ENCODE measurements at regions not wholly inside any gene's neighbourhood (a gene's known extent, or its start where the extent isn't known, plus 50 kb on each side); places are given as distances from the start of the nearest gene placed in this dataset.

- TF ChIP-seq L3MBTL2 (conservative IDR thresholded peaks at IDR 0.05) (no peak), NFRKB (IDR thresholded peaks at IDR 0.05) (no peak), TARDBP (IDR thresholded peaks at IDR 0.05) (no peak), SP1 (IDR thresholded peaks at IDR 0.05) (no peak), SUZ12 (IDR thresholded peaks at IDR 0.05) (no peak), ZNF384 (IDR thresholded peaks at IDR 0.05) (no peak), ELF4 (IDR thresholded peaks at IDR 0.05) (no peak), FOXK2 (IDR thresholded peaks at IDR 0.05) (no peak), PKNOX1 (IDR thresholded peaks at IDR 0.05) (no peak)
- DNase-seq (ENCODE audit: extremely low spot score): no peak
- CTCF ChIA-PET: interaction anchor here (0.6 kb wide), 1 partner anchor 15 kb away, joined by 3 read pairs; no protein-coding TSS in a partner anchor
- POLR2A ChIA-PET: no interaction called here
Measured at GRCh38 chr11:103637831-103638230, 398.6 kb upstream of the DDI1 start.

- TF ChIP-seq ZNF384 (IDR thresholded peaks at IDR 0.05) (no peak), HDGF (IDR thresholded peaks at IDR 0.05; ENCODE audit: borderline replicate concordance) (no peak), LEF1 (IDR thresholded peaks at IDR 0.05; ENCODE audit: borderline replicate concordance) (no peak), SP1 (IDR thresholded peaks at IDR 0.05) (no peak), L3MBTL2 (conservative IDR thresholded peaks at IDR 0.05) (no peak), SUZ12 (IDR thresholded peaks at IDR 0.05) (no peak), CTBP1 (IDR thresholded peaks at IDR 0.05; ENCODE audit: borderline replicate concordance) (no peak), PKNOX1 (IDR thresholded peaks at IDR 0.05) (no peak), NFRKB (IDR thresholded peaks at IDR 0.05) (no peak), TARDBP (IDR thresholded peaks at IDR 0.05) (no peak), FOXA1 (IDR thresholded peaks at IDR 0.05) (no peak), ELF4 (IDR thresholded peaks at IDR 0.05) (no peak), FOXM1 (IDR thresholded peaks at IDR 0.05; ENCODE audit: borderline replicate concordance) (no peak), ARNT (IDR thresholded peaks at IDR 0.05) (no peak), BHLHE40 (IDR thresholded peaks at IDR 0.05; ENCODE audit: borderline replicate concordance) (no peak), FOXK2 (IDR thresholded peaks at IDR 0.05) (no peak)
- POLR2A ChIA-PET: no interaction called here
- DNase-seq (ENCODE audit: extremely low spot score): no peak
- CTCF ChIA-PET: no interaction called here
Measured at GRCh38 chr11:103644676-103645075, 391.8 kb upstream of the DDI1 start.

- TF ChIP-seq BHLHE40 (IDR thresholded peaks at IDR 0.05; ENCODE audit: borderline replicate concordance) (no peak), ELF4 (IDR thresholded peaks at IDR 0.05) (no peak), NFRKB (IDR thresholded peaks at IDR 0.05) (no peak), TARDBP (IDR thresholded peaks at IDR 0.05) (no peak), FOXA1 (IDR thresholded peaks at IDR 0.05) (no peak), CTBP1 (IDR thresholded peaks at IDR 0.05; ENCODE audit: borderline replicate concordance) (no peak), FOXK2 (IDR thresholded peaks at IDR 0.05) (no peak), SP1 (IDR thresholded peaks at IDR 0.05) (no peak), ARNT (IDR thresholded peaks at IDR 0.05) (no peak), L3MBTL2 (conservative IDR thresholded peaks at IDR 0.05) (no peak), FOXM1 (IDR thresholded peaks at IDR 0.05; ENCODE audit: borderline replicate concordance) (no peak), ZNF384 (IDR thresholded peaks at IDR 0.05) (no peak), LEF1 (IDR thresholded peaks at IDR 0.05; ENCODE audit: borderline replicate concordance) (no peak), PKNOX1 (IDR thresholded peaks at IDR 0.05) (no peak), HDGF (IDR thresholded peaks at IDR 0.05; ENCODE audit: borderline replicate concordance) (no peak), SUZ12 (IDR thresholded peaks at IDR 0.05) (no peak)
- no peak for DNase-seq (ENCODE audit: extremely low spot score)
- ChIA-PET POLR2A (no interaction called here), CTCF (no interaction called here)
Measured at GRCh38 chr11:103648054-103648453, 388.4 kb upstream of the DDI1 start.

GRCh38 chr11:103648670-103649400 lies 387.6 kb upstream of the DDI1 start:
- ChIA-PET POLR2A (no interaction called here), CTCF (no interaction called here)
- no peak for DNase-seq (ENCODE audit: extremely low spot score)
- TF ChIP-seq FOXK2 (IDR thresholded peaks at IDR 0.05): no peak
- no peak for TF ChIP-seq BHLHE40 (IDR thresholded peaks at IDR 0.05; ENCODE audit: borderline replicate concordance)
- no peak for TF ChIP-seq FOXA1 (IDR thresholded peaks at IDR 0.05)
- no peak for TF ChIP-seq ZNF384 (IDR thresholded peaks at IDR 0.05)
- no peak for TF ChIP-seq ELF4 (IDR thresholded peaks at IDR 0.05)
- TF ChIP-seq CTBP1 (IDR thresholded peaks at IDR 0.05; ENCODE audit: borderline replicate concordance): no peak
- no peak for TF ChIP-seq NFRKB (IDR thresholded peaks at IDR 0.05)
- TF ChIP-seq FOXM1 (IDR thresholded peaks at IDR 0.05; ENCODE audit: borderline replicate concordance): no peak
- TF ChIP-seq PKNOX1 (IDR thresholded peaks at IDR 0.05): no peak
- TF ChIP-seq LEF1 (IDR thresholded peaks at IDR 0.05; ENCODE audit: borderline replicate concordance): no peak
- TF ChIP-seq HDGF (IDR thresholded peaks at IDR 0.05; ENCODE audit: borderline replicate concordance): no peak
- no peak for TF ChIP-seq TARDBP (IDR thresholded peaks at IDR 0.05)
- no peak for TF ChIP-seq SUZ12 (IDR thresholded peaks at IDR 0.05)
- no peak for TF ChIP-seq ARNT (IDR thresholded peaks at IDR 0.05)
- no peak for TF ChIP-seq SP1 (IDR thresholded peaks at IDR 0.05)
- no peak for TF ChIP-seq L3MBTL2 (conservative IDR thresholded peaks at IDR 0.05)

GRCh38 chr11:103649401-103649895 lies 387.0 kb upstream of the DDI1 start:
- ChIA-PET POLR2A (no interaction called here), CTCF (no interaction called here)
- no peak for DNase-seq (ENCODE audit: extremely low spot score)
- no peak for TF ChIP-seq CTBP1 (IDR thresholded peaks at IDR 0.05; ENCODE audit: borderline replicate concordance)
- TF ChIP-seq SP1 (IDR thresholded peaks at IDR 0.05): no peak
- no peak for TF ChIP-seq FOXA1 (IDR thresholded peaks at IDR 0.05)
- no peak for TF ChIP-seq FOXM1 (IDR thresholded peaks at IDR 0.05; ENCODE audit: borderline replicate concordance)
- TF ChIP-seq ARNT (IDR thresholded peaks at IDR 0.05): no peak
- TF ChIP-seq HDGF (IDR thresholded peaks at IDR 0.05; ENCODE audit: borderline replicate concordance): no peak
- TF ChIP-seq NFRKB (IDR thresholded peaks at IDR 0.05): no peak
- no peak for TF ChIP-seq BHLHE40 (IDR thresholded peaks at IDR 0.05; ENCODE audit: borderline replicate concordance)
- TF ChIP-seq FOXK2 (IDR thresholded peaks at IDR 0.05): no peak
- TF ChIP-seq PKNOX1 (IDR thresholded peaks at IDR 0.05): no peak
- no peak for TF ChIP-seq L3MBTL2 (conservative IDR thresholded peaks at IDR 0.05)
